ENCODE measurements at regions not wholly inside any gene's neighbourhood (a gene's known extent, or its start where the extent isn't known, plus 50 kb on each side); places are given as distances from the start of the nearest gene placed in this dataset.
"Not testable (repeated sequence)": the region's sequence is repeated elsewhere in the genome, so short reads cannot be mapped to it uniquely, and the experiment has no call there.

DNA sequence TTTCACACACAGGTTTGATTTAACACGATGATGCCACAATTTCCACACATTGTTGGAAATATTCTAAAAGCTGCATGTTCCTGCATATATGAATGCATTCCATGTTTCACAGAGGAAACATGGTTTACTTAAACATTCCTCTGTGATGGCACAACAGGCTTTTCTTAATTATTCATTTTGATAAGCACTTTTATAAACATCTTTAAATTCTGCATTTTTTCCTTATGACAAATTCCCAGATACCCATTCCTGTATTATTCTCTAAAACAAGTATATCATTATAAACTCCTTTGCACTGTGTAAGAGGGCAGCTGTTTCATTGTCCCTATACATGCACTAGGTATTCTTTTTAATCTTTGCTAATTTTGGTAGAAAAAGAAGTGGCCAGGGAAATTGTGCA is 532.3 kb downstream of the SOX6 start:
- DNase-seq, result no peak

DNA sequence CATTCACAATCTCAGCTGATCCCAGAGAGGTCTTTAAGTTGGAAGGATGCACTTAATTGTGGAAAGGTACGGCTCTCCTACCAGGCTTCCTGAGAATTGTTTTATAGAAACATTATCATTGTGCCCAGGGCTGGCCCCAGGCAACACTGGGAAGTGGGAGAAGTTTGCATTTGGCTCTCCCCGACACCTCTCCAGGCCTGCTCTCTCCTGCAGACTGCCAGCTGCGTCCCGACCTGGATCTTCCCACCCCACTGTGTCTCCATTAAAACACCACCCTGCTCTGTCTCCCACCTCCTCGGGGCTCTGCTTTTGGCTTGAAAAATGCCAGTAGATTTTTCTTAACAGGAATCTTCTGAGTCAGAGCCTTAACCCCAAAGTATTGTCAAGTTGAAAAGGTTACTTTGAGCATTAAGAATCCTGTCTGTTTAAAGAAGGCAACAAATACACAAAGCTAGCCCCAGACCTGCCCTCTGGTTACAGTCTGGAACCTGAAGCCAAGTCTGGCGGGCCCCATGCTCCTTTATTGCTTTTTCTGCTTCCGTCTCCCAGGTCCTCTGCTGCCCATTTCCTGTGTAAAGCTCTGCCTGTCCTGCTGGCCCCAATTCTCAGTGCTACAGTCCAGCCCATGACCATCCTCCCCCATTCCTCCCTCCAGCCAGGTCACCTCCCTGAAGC is 530.2 kb downstream of the SOX6 start:
- DNase-seq, result no peak

DNA sequence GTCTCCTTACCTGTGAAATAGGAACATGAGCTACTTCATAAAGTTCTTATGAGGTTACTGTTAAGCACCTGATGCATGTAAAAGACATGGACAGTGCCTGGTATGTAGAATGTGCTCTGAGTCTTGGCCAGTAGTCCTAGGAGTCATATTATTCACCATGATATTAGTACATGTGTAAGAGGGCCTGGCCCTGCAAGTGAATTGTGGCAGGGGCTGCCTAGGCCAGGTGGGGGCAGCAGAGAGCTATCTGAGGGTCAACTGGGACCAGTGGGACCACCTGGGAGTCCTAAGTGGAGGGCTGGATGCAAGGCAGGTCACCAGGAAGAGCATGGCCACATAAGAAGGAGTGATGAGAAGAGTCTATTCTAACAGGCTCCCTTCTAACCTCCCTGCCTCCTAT is 529.5 kb downstream of the SOX6 start:
- peak; percentile 16 for DNase-seq

DNA sequence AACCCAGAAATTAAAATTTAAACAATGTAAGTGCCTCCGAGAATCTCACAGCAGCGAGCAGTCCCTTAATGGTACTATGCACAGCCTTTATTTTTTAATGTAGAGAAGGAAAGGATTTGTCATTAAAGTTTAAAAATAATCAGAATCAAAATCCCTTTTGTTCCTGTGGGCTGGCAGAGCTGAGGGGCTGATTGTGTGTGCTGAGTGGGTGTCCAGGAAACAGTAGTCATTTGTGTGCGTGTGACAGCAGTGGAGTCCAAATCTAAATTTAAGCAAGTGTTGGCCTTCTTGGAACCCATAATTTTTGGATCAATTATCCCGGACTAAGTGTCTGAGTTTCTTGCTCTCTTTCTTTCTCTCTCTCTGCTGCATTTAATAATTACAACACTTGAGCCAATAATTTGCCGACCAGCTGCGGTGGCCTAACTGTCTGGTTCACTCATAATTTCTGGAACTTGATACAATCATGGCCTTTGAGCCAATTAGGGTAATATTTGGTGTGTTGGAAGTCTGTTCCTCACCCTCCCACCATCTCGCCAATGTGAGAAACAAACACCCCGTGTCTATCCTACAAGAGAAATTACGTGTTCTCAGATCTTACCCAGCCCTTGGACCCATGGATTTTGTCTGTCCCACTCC is 528.0 kb downstream of the SOX6 start:
- DNase-seq, result no peak

DNA sequence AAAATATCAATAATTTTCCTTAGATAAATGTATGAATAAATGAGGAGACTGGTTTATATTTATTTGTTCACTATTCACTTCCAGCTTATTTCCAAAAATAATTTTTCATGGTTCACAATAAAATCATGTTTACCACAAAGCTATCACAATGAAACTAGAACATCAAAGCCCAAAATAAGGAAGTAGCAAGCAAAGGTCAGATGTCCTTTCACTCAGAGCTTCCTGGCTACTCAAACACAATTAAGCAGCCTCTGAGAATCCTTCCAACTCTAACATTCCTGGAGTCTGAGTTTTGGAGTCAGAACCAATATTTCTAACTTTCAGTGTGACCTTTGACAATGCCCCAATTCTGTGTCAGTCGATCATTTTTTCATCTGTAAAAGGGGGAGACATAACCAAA is 527.0 kb downstream of the SOX6 start:
- DNase-seq, result no peak

DNA sequence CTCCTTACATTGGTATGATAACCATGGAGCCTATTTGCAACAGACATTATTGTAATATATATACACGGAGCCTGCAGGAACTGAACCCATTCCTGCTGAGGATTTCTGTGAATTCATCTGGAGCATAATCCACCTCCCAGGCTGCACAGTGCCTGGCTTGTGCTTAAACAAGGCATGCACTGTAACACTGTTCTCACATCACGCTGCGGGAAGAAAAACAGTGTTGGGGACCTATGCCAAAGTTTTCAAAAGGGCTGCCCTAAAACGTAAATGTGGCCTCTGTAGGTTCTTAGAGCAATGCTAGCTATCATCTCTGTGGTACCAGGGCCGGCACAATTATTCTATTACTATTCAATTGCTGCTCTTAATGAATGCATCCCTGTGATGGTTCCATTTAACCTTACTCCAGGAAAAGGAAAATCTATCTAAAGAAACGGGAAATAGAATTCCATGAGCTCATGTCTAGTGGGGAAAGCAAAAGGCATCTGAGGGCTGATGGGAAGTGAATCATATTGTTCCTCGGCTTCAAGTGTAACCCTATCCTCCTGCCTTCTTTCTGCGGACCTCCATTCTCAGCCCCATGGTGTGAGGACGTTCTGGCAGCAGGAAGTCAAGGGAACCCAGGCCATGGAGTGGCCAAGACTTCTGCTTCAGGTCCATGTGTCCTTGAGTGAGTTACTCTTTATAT is 525.5 kb downstream of the SOX6 start:
- no peak for DNase-seq

DNA sequence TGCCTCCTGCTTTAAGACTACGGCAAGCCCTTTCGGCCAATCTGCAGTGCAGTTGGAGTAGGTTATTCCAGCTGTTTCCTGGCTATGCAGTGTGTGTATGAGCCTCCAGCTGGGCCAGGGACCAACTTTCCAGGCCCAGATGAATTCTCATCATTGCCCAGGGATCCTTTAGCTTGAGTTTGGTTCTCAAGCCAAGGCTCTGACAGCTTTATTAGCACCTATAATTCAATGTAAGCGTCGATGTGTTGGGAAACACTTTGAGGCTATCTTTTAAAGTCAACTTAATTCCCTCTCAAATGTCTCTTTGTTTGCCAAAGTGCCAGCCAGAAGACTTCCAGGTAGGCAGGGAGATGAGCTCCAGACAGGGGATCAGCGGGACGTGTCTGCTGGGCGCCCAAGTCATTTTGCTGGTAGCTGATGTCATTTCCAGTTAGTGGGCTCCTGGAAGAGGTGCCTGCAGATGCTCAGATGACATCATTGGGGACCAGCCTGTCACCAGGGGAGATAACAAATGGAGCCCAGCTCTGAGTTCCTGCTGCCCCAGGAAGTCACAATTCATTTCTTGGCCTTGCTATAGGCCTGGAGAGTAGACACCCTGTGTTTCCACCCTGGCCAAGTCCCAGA is 520.4 kb downstream of the SOX6 start:
- DNase-seq, result no peak

DNA sequence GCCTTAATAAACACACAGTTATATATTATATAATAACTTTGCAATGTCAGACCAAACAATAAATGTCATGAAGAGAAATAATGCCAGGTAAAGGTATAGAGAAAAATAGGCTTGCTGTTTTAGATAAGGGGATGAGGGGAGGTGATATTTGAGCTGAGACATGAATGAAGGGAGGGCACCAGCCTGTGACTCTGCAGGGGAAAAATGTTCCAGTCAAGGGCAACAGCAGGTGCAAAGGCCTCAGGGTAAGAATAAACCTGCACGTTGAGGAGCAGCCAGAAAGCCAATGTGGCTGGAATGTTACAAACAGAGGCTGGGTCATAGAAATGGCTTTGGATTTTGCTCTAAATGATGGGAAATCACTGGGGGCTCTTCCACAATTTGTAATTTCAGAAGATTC is 519.6 kb downstream of the SOX6 start:
- DNase-seq, result no peak

DNA sequence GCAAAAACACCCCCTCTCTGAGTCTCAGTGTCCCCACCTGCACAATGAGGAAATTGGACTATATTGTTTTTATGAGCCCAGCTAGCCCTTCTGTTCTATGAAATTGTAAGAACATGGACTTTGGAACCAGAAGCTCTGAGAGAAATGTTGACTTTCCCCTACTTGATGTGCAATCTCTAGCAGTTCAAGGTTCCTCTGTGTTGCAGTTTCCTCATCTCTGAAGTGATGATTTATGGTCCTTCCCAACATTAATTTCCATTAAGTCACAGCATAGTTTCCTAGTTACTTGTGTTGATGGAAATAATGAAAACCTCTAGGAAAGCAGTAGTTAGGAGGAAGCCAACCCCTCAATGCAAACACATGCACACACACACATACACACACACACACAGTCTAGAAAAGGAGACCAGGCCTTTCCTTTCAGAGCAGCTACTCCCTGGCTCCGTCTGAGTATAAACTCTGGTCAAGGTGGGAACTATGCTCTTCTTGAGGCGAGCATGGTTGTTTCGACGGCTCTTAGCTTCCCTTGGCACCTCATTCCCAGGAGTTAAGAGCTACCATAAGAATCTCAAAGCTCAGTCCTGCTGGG is 518.4 kb downstream of the SOX6 start:
- no peak for DNase-seq

DNA sequence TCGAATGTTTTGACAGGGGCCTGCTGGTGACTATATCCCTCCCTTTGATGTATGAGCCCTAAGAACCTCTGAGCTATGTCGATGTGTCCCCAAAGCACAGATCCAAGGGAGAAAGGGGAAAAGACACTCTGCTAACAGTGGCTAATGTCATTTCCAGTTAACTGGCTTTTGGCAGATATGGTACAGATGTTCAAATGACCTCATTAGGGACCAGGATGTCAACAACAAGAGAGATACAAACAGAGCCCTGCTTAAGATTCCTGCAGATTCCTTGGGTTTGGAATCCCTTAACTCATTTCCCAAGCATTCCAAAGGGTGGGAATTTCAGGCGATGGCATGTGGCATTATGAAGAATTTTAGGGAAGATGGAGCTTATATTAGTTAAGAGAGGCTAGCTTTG is 517.3 kb downstream of the SOX6 start:
- DNase-seq, result no peak

DNA sequence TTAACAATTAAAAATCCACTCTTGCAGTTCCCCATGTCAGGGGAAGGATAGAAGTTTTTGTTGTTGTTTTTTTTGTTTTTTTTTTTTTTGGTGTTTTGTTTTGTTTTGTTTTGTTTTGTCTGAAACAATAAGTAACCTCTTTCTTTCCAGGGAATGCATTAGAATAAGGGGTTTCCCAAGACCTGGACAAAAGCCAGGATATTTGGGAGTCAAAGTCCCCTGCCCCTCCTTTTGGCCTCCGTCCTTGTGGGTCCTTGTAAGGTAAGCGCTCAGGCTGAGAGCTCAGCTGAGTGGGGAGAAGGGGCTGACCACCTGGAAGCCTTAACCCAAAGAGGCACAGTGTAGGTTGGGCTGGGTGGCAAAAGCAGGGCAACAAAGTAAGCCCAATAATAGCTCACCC is 515.4 kb downstream of the SOX6 start:
- no peak for DNase-seq

DNA sequence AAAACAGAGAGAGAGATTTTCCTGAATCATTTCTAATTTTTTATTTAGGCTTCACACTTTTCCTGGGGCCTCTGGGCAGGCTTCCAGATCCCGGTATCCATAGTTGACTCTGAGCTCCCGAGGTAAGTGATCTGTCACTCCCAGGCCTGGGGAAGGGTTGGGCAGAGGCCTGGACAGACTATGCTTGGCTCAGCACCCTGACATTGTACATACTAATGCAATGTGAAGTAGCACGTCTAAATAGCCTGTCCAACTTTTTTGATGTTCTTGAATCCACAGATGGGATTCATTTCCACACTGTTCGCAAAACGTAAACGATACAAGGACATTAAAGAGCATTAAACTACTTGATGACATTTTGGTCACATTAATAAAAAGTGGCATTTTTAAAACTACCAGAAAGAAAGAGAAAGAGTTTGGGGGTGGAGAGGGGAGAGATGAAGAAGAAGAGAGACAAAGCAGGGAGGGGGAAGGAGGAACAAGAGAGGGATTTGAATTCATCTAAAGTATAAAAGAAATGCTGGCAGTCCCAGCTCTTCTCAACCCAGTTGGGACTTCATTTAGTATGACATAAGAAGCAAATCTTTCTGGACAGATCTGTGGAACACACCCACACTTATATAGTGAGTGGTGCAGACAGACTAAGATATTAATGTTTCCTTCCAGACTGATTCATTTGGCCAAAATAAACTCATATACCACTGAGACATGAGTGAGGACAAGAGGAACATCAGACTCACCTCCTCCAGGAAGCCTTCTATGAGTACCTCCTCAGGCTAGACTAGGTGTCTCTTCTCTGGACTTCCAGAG is 514.2 kb downstream of the SOX6 start:
- DNase-seq, result no peak

DNA sequence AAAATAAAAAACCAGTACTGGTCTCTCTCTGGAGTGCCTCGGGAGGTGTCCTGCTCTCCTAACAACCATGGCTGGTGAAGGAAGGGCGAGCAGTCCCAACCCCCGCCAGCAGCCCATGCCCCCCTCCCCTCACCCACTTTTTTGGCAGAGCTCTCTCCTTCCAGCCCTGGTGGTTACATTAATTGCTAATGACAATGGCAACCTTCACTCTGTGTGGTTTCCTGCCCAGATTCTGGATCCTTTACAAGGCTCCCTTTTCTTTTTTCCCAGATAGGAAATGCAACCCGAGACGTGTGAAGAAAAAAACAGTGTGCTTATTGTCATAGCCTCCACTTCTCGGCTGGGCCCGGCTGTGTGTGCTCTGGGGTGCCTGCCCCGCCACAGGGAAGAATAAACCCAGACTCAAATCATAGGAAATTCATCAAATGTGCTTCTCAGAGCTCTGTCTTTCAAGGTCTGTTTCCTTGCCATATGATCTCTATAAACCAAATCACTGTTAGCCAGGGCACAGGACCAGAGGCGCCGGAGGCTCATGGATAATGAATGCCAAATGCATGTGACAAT is 513.0 kb downstream of the SOX6 start:
- DNase-seq, result peak; percentile 79

DNA sequence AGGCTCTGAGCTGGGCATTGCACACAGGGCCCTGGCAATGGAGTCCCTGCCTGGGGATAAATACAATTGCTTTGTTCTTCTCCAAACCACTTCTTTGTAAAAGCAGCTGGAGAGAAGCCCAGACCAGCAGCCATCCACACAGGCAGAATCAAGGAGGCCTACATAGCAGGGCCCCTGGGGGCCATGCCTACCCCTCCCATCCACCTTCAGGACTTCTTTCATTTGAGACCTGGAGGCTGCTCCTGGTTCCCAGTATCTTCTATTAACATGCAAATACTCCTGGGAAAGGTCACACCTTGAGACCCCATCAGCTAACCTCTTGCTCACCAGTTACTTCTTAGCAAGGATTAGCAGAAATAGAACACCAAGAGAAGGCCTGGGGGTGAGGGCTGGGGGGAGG is 511.1 kb downstream of the SOX6 start:
- DNase-seq, result peak; percentile 82

DNA sequence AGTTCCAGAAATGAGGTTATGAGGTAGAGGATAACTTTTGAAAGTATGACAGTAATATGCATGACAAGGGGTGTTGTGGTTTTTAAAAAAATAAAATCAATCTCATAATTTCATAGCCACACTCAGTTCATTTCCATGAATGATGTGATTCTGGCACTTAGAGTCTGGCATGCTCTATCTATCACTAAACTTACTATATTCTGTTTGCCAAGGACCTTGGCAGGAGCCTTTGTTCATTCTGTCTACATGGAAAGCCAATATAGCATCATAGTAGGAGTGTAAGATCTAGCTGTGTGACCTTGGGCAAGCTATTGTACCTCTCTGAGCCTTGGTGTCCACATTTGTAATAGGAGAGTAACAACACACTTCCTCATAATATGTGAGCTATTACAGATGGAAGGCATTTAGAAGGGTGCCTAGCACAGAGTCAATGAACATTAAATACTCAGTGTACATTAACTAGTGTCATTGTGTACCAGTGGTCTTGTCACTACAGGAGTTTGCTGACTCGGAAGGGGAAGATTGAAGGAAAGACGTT is 507.6 kb downstream of the SOX6 start:
- DNase-seq, result no peak

DNA sequence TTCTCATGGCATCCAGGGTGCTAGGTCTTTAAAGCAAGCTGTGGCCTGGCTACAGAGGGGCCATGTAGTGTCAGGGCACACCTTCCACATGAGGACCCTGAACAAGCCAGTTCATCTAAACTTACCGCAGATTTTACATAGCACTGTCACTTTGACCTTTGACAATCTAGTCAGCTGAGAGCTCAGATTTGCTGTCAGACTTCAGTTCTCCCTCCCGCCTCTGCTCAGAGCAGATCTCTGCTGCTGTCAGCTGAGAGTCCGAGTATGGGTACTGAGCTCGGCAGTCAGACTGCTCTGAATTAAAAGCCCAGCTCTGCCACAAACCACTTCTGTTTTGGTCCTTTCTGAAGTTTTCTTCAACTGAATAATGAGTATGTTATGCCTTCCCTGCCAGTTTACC is 507.1 kb downstream of the SOX6 start:
- no peak for DNase-seq

DNA sequence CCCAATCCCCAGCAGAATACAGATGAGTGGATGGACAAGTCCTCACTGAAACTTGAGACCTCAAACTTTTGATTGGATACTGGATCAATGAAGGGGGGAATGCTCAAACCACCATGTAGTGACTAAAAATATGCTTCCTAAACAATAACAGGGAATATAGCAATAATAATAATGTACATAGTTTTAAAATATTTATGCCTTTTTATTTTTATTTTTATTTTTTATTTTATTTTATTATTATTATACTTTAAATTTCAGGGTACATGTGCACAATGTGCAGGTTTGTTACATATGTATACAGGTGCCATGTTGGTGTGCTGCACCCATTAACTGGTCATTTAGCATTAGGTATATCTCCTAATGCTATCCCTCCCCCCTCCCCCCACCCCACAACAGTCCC is 506.0 kb downstream of the SOX6 start:
- not testable (repeated sequence) for DNase-seq

DNA sequence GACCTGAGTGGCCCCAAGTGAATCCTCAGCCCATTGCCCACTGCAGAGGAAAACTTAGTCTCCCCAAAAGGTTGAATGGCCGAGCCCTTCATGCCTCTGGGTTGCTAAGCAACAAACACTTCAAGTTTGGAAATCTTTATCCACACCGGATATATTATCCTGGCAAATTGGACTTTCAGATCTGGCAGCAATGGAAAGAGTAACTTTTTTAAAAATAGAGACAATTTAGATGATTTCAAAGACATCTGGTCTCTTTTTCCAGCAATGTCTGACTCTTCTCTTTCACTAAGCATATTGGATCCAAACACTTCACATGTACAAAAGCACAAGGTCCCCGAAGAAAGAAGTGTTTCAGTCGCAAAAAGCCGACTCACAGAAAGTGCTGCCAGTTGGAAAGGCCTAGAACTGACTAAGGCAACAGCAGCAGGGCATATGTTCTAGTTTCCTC is 505.3 kb downstream of the SOX6 start:
- DNase-seq, result peak; percentile 30

DNA sequence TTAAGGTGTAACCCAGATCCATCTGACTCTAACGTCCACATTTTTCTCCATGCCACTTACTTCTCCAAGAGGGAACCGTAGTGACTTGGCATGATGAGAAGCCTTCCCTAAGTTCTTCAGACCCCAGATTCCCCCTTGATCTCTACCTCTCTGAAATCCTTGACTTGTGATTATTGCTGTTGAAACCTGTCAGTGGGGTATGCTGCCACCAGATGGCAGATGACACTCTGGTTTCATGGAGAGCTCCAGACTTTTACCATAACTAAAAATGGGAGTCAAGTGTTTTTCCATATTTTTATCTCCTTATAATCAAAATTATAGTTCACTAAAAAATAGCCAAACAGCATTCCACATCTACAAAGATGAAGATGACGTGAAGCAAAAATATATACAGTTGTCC is 504.2 kb downstream of the SOX6 start:
- DNase-seq, result no peak

DNA sequence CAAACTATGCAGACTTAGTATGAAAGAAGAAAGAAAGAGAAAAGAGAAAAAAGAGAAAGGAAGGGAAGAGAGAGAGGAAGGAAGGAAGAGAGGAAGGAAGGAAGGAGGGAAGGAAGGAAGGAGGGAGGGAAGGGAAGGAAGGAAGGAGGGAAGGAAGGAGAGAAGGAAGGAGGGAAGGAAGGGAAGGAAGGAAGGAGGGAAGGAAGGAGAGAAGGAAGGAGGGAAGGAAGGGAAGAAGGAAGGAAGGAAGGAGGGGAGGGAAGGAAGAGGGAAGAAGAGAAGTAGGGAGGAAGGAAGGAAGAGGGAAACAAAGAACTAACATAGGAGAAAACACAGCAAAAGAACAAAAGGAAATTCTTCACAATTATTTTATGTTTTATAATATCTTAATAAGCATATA is 502.1 kb downstream of the SOX6 start:
- no peak for DNase-seq

DNA sequence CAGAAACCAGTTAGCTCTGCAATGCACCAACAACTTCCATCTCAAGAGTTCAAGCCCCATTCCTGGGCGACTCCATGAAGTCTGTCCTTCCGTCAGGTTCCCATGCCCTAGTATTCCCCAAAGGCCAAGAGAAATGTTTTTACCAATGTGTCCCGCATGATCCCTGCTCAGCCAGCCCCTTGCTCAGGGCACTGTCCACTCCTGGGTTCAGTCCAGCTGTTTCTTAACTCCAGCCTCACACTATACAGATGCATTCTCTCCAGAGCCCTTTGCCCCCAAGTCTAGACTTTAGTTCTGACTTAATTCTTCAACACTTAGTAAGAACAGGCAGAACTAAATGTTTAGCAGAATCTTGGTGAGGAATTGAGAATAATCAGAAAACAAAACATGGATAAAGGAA is 497.5 kb downstream of the SOX6 start:
- DNase-seq, result no peak

DNA sequence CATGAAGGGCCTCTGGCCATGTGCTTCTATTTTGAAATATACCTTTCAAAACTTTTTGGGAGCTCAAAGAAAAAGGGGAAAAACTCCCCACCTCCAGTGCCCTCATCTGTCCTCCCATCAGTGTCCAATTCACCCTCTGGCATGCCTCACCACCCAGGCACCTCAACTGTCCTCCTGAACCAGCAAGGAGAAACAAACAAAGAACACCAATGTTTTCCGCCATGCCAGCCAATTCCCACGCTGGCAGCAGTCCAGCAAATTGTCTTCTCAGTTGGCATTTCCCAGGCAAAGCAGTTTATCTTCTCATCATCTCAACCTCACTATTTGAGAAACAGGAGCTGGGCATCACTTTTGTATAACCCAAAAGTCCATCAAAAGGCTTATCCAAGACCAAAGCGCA is 496.9 kb downstream of the SOX6 start:
- no peak for DNase-seq
